ENCODE measurements at regions not wholly inside any gene's neighbourhood (a gene's known extent, or its start where the extent isn't known, plus 50 kb on each side); places are given as distances from the start of the nearest gene placed in this dataset.

DNA sequence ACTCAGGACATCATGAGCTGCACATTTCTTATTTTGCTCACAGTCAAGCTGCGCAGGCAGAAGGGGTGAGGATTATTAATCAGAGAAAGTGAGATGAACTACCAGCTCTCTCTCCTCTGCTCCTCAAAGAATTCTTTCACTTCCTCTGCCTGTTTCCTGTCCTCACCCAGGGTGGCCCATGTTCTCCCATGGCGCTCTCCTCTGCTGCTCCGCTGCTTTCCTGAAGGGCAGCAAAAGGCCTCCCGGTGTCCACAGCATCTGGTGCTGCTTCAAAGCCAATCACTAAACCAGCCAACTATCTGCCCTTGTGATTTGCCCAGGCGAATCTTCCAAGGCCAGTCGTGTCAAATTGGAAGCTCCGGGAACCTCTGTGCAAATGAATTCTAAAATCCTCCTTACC, 324.2 kb downstream of the TPBG start:
- in situ Hi-C loops (cut with HindIII; ENCODE audit: low sequenced_read_pairs), result no loop called here
- TF ChIP-seq, protein P1, sequence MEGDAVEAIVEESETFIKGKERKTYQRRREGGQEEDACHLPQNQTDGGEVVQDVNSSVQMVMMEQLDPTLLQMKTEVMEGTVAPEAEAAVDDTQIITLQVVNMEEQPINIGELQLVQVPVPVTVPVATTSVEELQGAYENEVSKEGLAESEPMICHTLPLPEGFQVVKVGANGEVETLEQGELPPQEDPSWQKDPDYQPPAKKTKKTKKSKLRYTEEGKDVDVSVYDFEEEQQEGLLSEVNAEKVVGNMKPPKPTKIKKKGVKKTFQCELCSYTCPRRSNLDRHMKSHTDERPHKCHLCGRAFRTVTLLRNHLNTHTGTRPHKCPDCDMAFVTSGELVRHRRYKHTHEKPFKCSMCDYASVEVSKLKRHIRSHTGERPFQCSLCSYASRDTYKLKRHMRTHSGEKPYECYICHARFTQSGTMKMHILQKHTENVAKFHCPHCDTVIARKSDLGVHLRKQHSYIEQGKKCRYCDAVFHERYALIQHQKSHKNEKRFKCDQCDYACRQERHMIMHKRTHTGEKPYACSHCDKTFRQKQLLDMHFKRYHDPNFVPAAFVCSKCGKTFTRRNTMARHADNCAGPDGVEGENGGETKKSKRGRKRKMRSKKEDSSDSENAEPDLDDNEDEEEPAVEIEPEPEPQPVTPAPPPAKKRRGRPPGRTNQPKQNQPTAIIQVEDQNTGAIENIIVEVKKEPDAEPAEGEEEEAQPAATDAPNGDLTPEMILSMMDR (IDR thresholded peaks at IDR 0.05; ENCODE audit: low read depth, low read length, missing control alignments), result no peak
- H3K4me3 ChIP-seq (ENCODE audit: low read depth, low read length), result no peak overlapping the region
- DNase-seq (ENCODE audit: low read depth), result no peak

DNA sequence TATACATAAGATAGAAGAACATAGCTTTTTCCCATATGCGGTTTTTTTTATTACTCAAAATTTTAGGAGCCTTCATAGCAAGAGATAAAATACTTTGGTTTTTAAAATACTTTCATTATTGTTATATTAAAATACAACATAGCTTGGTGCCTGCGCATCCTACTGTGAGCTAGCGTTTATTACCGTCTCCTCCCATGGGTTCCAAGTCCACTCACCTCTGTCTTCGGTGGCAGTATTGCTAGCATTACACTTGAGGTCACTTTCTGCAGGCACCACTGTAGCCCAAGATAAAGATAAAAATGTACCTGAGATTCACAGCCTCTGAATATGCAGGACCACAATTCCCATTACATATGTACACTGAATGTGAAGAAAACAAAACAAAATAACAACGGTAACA, 326.7 kb downstream of the TPBG start:
- no peak overlapping the region for H3K4me3 ChIP-seq (ENCODE audit: low read depth, low read length)
- DNase-seq (ENCODE audit: low read depth), result no peak
- in situ Hi-C loops (cut with HindIII; ENCODE audit: low sequenced_read_pairs), result no loop called here
- TF ChIP-seq, protein P1 (IDR thresholded peaks at IDR 0.05; ENCODE audit: low read depth, low read length, missing control alignments), result no peak

DNA sequence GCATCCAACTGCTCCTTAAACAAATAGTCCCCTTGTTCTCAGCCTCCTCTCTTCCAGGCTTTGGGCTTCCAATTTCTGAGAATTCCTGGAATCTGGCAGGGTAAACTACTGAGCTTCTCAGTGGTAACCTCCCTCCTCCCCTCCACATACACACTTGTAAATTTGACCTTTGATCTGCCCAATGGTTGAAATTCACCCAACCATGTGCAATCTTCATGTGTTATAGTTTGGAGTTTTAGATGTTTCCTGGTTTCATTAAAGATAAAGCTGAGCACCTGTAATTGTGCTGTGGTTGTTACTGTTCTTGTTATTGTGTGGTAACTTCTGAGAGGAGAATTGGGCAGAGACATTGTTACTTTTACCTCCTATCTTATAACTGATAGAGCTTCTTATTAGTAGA, 328.4 kb downstream of the TPBG start:
- TF ChIP-seq, protein P1 (IDR thresholded peaks at IDR 0.05; ENCODE audit: low read depth, low read length, missing control alignments), result no peak
- H3K4me3 ChIP-seq (ENCODE audit: low read depth, low read length), result no peak overlapping the region
- DNase-seq (ENCODE audit: low read depth), result no peak
- in situ Hi-C loops (cut with HindIII; ENCODE audit: low sequenced_read_pairs), result no loop called here

DNA sequence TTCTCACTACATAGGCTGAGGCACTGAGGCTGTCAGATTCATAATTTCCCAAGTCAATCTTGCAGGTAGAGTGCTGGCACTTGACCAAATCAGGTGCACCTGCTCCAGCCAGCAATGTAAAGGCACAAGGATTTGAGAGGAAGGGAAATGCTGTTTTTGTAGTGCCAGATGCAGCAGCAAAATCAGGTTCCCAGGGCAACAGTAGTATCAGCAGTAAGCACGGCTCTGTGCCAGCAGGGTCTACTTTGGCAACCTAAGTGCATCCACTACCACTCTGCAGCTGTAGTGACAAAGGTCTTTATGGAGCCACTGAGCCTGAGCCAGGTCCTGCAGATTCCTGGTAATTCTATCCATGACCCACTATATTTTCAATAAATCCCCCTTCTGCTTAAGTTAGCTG, 329.5 kb downstream of the TPBG start:
- no peak for DNase-seq (ENCODE audit: low read depth)
- TF ChIP-seq, protein P1 (IDR thresholded peaks at IDR 0.05; ENCODE audit: low read depth, low read length, missing control alignments), result no peak
- in situ Hi-C loops (cut with HindIII; ENCODE audit: low sequenced_read_pairs), result no loop called here
- no peak overlapping the region for H3K4me3 ChIP-seq (ENCODE audit: low read depth, low read length)

DNA sequence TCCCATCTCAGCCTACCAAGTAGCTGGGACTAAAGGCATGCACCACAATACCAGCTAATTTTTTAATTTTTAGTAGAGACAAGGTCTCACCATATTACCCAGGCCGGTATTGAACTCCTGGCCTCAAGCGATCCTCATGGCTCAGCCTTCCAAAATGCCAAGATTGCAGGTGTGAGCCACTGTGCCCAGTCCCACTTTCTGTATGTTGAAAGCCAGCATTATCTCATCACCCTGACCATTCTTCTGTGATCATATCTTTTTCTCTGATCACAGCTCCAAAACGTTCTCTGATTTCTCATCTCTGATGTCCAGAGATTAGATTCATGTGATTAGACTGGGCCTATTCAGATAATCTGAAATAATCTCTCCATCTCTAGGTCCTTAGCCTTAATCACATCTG, 337.7 kb downstream of the TPBG start:
- in situ Hi-C loops (cut with HindIII; ENCODE audit: low sequenced_read_pairs), result no loop called here
- DNase-seq (ENCODE audit: low read depth), result no peak
- H3K4me3 ChIP-seq (ENCODE audit: low read depth, low read length), result no peak overlapping the region
- TF ChIP-seq, protein P1 (IDR thresholded peaks at IDR 0.05; ENCODE audit: low read depth, low read length, missing control alignments), result no peak

DNA sequence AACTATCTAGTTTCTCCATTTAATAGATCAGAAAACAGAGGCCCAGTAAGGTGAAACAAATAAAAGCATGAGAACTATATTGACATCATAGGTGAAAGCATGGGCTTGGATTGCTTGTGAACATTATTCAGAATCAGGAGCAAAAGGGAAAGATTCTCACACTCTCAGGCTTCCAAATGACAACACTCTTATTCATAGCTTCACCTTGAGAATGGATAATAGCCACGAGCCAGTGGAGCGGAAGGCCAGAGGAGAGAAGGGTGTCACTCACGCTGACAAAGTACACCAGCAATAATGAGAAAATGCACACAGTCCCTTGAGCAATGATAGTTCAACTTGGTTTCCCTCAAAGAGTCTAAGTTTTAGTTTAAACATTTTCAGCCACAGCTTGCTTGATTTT, 339.0 kb downstream of the TPBG start:
- TF ChIP-seq, protein P1 (IDR thresholded peaks at IDR 0.05; ENCODE audit: low read depth, low read length, missing control alignments), result no peak
- no peak overlapping the region for H3K4me3 ChIP-seq (ENCODE audit: low read depth, low read length)
- no peak for DNase-seq (ENCODE audit: low read depth)
- in situ Hi-C loops (cut with HindIII; ENCODE audit: low sequenced_read_pairs), result no loop called here

DNA sequence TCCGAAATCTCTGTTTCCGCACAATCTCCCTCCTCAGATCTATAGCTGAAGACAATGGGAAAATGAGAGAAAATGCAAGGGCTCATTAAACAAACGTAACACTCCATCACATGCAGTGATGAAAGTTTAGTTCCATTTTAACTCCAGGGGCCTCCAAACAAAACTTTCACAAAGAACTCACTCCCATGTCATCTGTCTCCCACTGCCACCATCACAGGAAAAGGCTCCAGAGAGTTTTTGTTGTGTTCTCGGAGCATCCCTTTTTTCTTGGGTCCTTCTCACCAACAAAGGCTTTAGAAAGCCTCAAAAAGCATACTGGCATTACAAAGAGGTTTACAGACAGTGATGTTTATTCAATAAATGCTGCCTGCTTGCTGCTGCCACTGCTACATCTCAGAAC, 339.6 kb downstream of the TPBG start:
- in situ Hi-C loops (cut with HindIII; ENCODE audit: low sequenced_read_pairs), result no loop called here
- no peak overlapping the region for H3K4me3 ChIP-seq (ENCODE audit: low read depth, low read length)
- no peak for DNase-seq (ENCODE audit: low read depth)
- TF ChIP-seq, protein P1 (IDR thresholded peaks at IDR 0.05; ENCODE audit: low read depth, low read length, missing control alignments), result no peak

Data from astrocyte of the cerebellum (primary cell).